Type B pancreatic cell (in vitro differentiated cells): ENCODE measurements at regions not wholly inside any gene's neighbourhood (a gene's known extent, or its start where the extent isn't known, plus 50 kb on each side); places are given as distances from the start of the nearest gene placed in this dataset.
A peak's percentile ranks its signal among the peaks of the same experiment; 100 is the strongest.

Experiments
- DNase-seq: peaks from one replicate; pipeline ENCODE4 v3.0.0; 2021; ENCODE audit warnings: mixed read lengths; ENCODE audit not compliant: unreplicated experiment; ENCODE audit errors: extremely low spot score
- H3K27ac Mint-ChIP-seq: 2 replicates; pipeline ENCODE4 v1.8.0; 2021; ENCODE audit warnings: mild to moderate bottlenecking, mixed read lengths
- H3K27me3 Mint-ChIP-seq: 2 replicates; pipeline ENCODE4 v1.8.0; 2021; ENCODE audit warnings: mixed read lengths
- H3K36me3 Mint-ChIP-seq: 2 replicates; pipeline ENCODE4 v1.8.0; 2021; ENCODE audit warnings: mixed read lengths
- H3K4me1 Mint-ChIP-seq: one replicate; pipeline ENCODE4 v1.8.0; 2021; ENCODE audit warnings: mixed read lengths; ENCODE audit not compliant: unreplicated experiment
- H3K4me3 Mint-ChIP-seq: 2 replicates; pipeline ENCODE4 v1.8.0; 2021; ENCODE audit warnings: mild to moderate bottlenecking, mixed read lengths
- H3K9me3 Mint-ChIP-seq: 2 replicates; pipeline ENCODE4 v1.8.0; 2021; ENCODE audit warnings: mixed read lengths
- CTCF ChIP-seq: fragments of 200-600 bp; sonication (generic); conservative IDR thresholded peaks from 2 replicates; pipeline ENCODE4 v1.5.0; 2021; ENCODE audit warnings: antibody characterized with exemption, mild to moderate bottlenecking

GRCh38 chr2:42932271-42933151 lies 140.1 kb upstream of the HAAO start:
- Mint-ChIP-seq H3K27ac (peak overlapping the region; percentile 67), H3K36me3 (no peaks in the 10 kb centered on the region), H3K9me3 (no peaks in the 10 kb centered on the region), H3K27me3 (no peaks in the 10 kb centered on the region), H3K4me1 (peaks cover 67% of the 10 kb centered on the region), H3K4me3 (peak overlapping the region; percentile 34)
- no peak for DNase-seq
- no peak for TF ChIP-seq CTCF

GRCh38 chr2:42931818-42932195 lies 139.4 kb upstream of the HAAO start:
- Mint-ChIP-seq H3K27ac (peak overlapping the region; percentile 67), H3K36me3 (no peaks in the 10 kb centered on the region), H3K4me3 (no peak overlapping the region), H3K9me3 (no peaks in the 10 kb centered on the region), H3K4me1 (peaks cover 74% of the 10 kb centered on the region), H3K27me3 (no peaks in the 10 kb centered on the region)
- no peak for TF ChIP-seq CTCF
- no peak for DNase-seq

- Mint-ChIP-seq H3K27me3 (no peaks in the 10 kb centered on the region), H3K36me3 (no peaks in the 10 kb centered on the region), H3K9me3 (no peaks in the 10 kb centered on the region), H3K27ac (peak overlapping the region; percentile 67), H3K4me1 (peaks cover 76% of the 10 kb centered on the region), H3K4me3 (peak overlapping the region; percentile 50)
- TF ChIP-seq CTCF: peak; percentile 46
- no peak for DNase-seq
Measured at GRCh38 chr2:42931146-42931817, 138.9 kb upstream of the HAAO start.

GRCh38 chr2:42930025-42930581 lies 137.7 kb upstream of the HAAO start:
- TF ChIP-seq CTCF: no peak
- peaks cover 79% of the 10 kb centered on the region for H3K4me1 Mint-ChIP-seq
- H3K9me3 Mint-ChIP-seq: no peaks in the 10 kb centered on the region
- peak overlapping the region; percentile 42 for H3K4me3 Mint-ChIP-seq
- H3K27me3 Mint-ChIP-seq: no peaks in the 10 kb centered on the region
- H3K36me3 Mint-ChIP-seq: no peaks in the 10 kb centered on the region
- peak overlapping the region; percentile 24 for H3K27ac Mint-ChIP-seq
- DNase-seq: no peak

GRCh38 chr2:42929546-42930024 lies 137.2 kb upstream of the HAAO start:
- no peaks in the 10 kb centered on the region for H3K27me3 Mint-ChIP-seq
- no peaks in the 10 kb centered on the region for H3K36me3 Mint-ChIP-seq
- H3K4me1 Mint-ChIP-seq: peaks cover 82% of the 10 kb centered on the region
- no peak for DNase-seq
- no peaks in the 10 kb centered on the region for H3K9me3 Mint-ChIP-seq
- H3K27ac Mint-ChIP-seq: peak overlapping the region; percentile 24
- H3K4me3 Mint-ChIP-seq: peak overlapping the region; percentile 42
- no peak for TF ChIP-seq CTCF
